Fibroblast of lung (primary cell): ENCODE measurements at regions not wholly inside any gene's neighbourhood (a gene's known extent, or its start where the extent isn't known, plus 50 kb on each side); places are given as distances from the start of the nearest gene placed in this dataset.
"Not testable (repeated sequence)": the region's sequence is repeated elsewhere in the genome, so short reads cannot be mapped to it uniquely, and the experiment has no call there.

Experiments
- DNase-seq, 2 donors: peaks; one replicate each; pipeline versions ENCODE4 v3.0.0 to v3.0.0-alpha.2; 2010; ENCODE audit warnings: low read depth in 2 of 2
- H2AFZ ChIP-seq: 2 replicates; pipeline ENCODE4 v1.5.1; 2012; ENCODE audit warnings: low read length, control low read depth, inconsistent platforms
- H3K27ac ChIP-seq: 2 replicates; pipeline ENCODE4 v1.5.1; 2011; ENCODE audit warnings: low read length, control low read depth; ENCODE audit not compliant: insufficient read depth
- H3K27me3 ChIP-seq: 2 replicates; pipeline ENCODE4 v1.5.1; 2011; ENCODE audit warnings: mild to moderate bottlenecking, low read length; ENCODE audit not compliant: control insufficient read depth, insufficient read depth
- H3K36me3 ChIP-seq: 2 replicates; pipeline ENCODE4 v1.5.1; 2011; ENCODE audit warnings: low read length; ENCODE audit not compliant: control insufficient read depth, insufficient read depth
- H3K4me1 ChIP-seq: 2 replicates; pipeline ENCODE4 v1.5.1; 2011; ENCODE audit warnings: low read length; ENCODE audit not compliant: control insufficient read depth, insufficient read depth; ENCODE audit errors: extremely low read depth
- H3K4me2 ChIP-seq: 2 replicates; pipeline ENCODE4 v1.5.1; 2011; ENCODE audit warnings: low read length, control low read depth; ENCODE audit not compliant: insufficient read depth; ENCODE audit errors: extremely low read depth
- H3K4me3 ChIP-seq, 4 experiments: fragments of 200-600 bp in 1 of 4; sonication (generic) in 1 of 4; replicated peaks in 1 of 4; 2 replicates each; pipeline ENCODE4 v1.5.1; 2011 to 2016; ENCODE audit warnings: low read length in 4 of 4, low read depth in 3 of 4, mild to moderate bottlenecking in 3 of 4, control low read depth in 2 of 4, inconsistent platforms in 1 of 4, mixed read lengths in 1 of 4; ENCODE audit not compliant: insufficient read depth in 1 of 4; ENCODE audit errors: control extremely low read depth in 1 of 4
- H3K79me2 ChIP-seq: 2 replicates; pipeline ENCODE4 v1.5.1; 2012; ENCODE audit warnings: mild to moderate bottlenecking, low read length, inconsistent platforms; ENCODE audit not compliant: control insufficient read depth, insufficient read depth
- H3K9ac ChIP-seq: 2 replicates; pipeline ENCODE4 v1.5.1; 2011; ENCODE audit warnings: mild to moderate bottlenecking, low read length, control low read depth; ENCODE audit not compliant: insufficient read depth
- H3K9me3 ChIP-seq: 2 replicates; pipeline ENCODE4 v1.5.1; 2012; ENCODE audit warnings: low read depth, low read length; ENCODE audit not compliant: control insufficient read depth, insufficient read depth
- H4K20me1 ChIP-seq: 2 replicates; pipeline ENCODE4 v1.5.1; 2011; ENCODE audit warnings: low read length; ENCODE audit not compliant: control insufficient read depth, insufficient read depth; ENCODE audit errors: extremely low read depth
- EZH2 ChIP-seq: IDR thresholded peaks from 2 replicates; pipeline ENCODE4 v1.5.1; 2012; ENCODE audit warnings: low read length, control low read depth, mild to moderate bottlenecking; ENCODE audit errors: missing control alignments
- TF ChIP-seq, protein P1 (sequence below), 2 donors: IDR thresholded peaks in 1 of 2; conservative IDR thresholded peaks in 1 of 2; 1 replicate in 1 of 2; 2 replicates in 1 of 2; pipeline ENCODE4 v1.5.1; 2011 to 2012; ENCODE audit warnings: low read length in 2 of 2, control low read depth in 1 of 2, inconsistent platforms in 1 of 2, low read depth in 1 of 2, mild to moderate bottlenecking in 1 of 2

DNA sequence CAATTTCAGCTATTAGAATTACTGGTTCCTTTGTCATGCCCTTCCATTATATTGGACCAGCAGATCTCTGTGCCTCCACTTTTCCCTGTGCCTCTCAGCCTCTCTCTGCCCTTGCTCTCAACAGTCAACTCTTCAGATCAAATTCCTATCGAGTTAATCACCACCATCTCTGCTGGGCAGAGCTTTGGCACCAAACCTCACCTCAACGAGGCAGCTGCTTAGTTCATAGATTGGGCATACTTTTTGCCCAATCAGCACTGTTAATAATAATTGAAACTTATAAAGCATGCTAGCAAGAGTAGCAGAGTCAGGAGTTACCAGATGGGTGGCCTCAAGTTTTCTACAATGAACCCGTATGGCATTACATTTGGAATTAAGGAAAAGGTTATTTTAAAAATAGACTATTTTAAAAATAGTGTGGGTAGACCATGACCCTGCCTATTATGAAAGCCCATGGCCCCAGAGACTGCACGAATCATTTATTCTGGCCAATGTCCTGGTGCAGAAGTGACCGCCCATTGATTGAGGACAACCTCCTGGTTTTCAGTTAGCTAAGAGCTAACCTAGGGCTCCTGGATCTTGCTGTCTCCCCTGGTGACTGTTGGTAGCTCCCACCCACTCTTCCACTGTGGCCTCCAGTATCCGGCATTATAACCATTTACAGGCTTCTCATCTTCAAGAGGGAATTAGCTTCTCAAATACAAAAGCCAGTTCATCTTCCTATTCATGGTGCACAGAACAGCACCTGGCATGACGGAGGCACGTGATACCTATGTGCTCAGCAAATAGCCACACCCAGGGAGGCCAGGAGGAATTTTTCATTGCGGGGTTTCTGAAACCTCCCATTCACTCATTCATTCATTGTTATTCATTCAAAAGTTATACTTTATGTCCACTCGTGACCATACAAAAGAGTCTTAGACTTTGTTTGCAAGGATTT is 265.4 kb downstream of the INHBA start:
- Histone ChIP-seq H3K27ac (no peak overlapping the region), H3K4me1 (no peaks in the 10 kb centered on the region), H2AFZ (no peak overlapping the region), H3K79me2 (no peaks in the 10 kb centered on the region), H3K36me3 (no peaks in the 10 kb centered on the region), H3K4me3 (no peak overlapping the region), H4K20me1 (no peaks in the 10 kb centered on the region), H3K4me2 (no peak overlapping the region), H3K27me3 (no peaks in the 10 kb centered on the region), H3K9ac (no peak overlapping the region), H3K9me3 (no peaks in the 10 kb centered on the region)
- TF ChIP-seq EZH2: no peak
- TF ChIP-seq, protein P1, sequence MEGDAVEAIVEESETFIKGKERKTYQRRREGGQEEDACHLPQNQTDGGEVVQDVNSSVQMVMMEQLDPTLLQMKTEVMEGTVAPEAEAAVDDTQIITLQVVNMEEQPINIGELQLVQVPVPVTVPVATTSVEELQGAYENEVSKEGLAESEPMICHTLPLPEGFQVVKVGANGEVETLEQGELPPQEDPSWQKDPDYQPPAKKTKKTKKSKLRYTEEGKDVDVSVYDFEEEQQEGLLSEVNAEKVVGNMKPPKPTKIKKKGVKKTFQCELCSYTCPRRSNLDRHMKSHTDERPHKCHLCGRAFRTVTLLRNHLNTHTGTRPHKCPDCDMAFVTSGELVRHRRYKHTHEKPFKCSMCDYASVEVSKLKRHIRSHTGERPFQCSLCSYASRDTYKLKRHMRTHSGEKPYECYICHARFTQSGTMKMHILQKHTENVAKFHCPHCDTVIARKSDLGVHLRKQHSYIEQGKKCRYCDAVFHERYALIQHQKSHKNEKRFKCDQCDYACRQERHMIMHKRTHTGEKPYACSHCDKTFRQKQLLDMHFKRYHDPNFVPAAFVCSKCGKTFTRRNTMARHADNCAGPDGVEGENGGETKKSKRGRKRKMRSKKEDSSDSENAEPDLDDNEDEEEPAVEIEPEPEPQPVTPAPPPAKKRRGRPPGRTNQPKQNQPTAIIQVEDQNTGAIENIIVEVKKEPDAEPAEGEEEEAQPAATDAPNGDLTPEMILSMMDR (conservative IDR thresholded peaks at IDR 0.05 in 1 of 2, IDR thresholded peaks at IDR 0.05 in 1 of 2; ENCODE audit: low read depth in 1 of 2, low read length in 2 of 2): no peak
- DNase-seq: peak in 1 of 2 donors; percentile 30

GRCh38 chr7:41436139-41436538 is 266.8 kb downstream of the INHBA start:
- no peaks in the 10 kb centered on the region for H3K27me3 ChIP-seq
- H3K27ac ChIP-seq: no peak overlapping the region
- no peak overlapping the region for H3K4me3 ChIP-seq
- no peaks in the 10 kb centered on the region for H3K36me3 ChIP-seq
- no peaks in the 10 kb centered on the region for H3K4me1 ChIP-seq
- no peak for TF ChIP-seq EZH2
- TF ChIP-seq, protein P1 (conservative IDR thresholded peaks at IDR 0.05 in 1 of 2, IDR thresholded peaks at IDR 0.05 in 1 of 2; ENCODE audit: low read depth in 1 of 2, low read length in 2 of 2): no peak
- no peak overlapping the region for H3K4me2 ChIP-seq
- no peak overlapping the region for H3K9ac ChIP-seq
- DNase-seq: no peak
- H3K79me2 ChIP-seq: no peaks in the 10 kb centered on the region
- H3K9me3 ChIP-seq: no peaks in the 10 kb centered on the region
- no peaks in the 10 kb centered on the region for H4K20me1 ChIP-seq
- H2AFZ ChIP-seq: no peak overlapping the region

- not testable (repeated sequence) for H3K9ac ChIP-seq, H3K4me1 ChIP-seq, H2AFZ ChIP-seq, H3K4me3 ChIP-seq, H3K79me2 ChIP-seq, DNase-seq, H3K4me2 ChIP-seq, H3K27me3 ChIP-seq, H4K20me1 ChIP-seq, H3K9me3 ChIP-seq, H3K36me3 ChIP-seq, H3K27ac ChIP-seq
Measured at GRCh38 chr7:41435020-41435419, 267.9 kb downstream of the INHBA start.
